ENCODE measurements at regions not wholly inside any gene's neighbourhood (a gene's known extent, or its start where the extent isn't known, plus 50 kb on each side); places are given as distances from the start of the nearest gene placed in this dataset.

GRCh38 chr16:48487287-48487686 is 102.1 kb upstream of the SIAH1 start:
- no peak for DNase-seq

DNA sequence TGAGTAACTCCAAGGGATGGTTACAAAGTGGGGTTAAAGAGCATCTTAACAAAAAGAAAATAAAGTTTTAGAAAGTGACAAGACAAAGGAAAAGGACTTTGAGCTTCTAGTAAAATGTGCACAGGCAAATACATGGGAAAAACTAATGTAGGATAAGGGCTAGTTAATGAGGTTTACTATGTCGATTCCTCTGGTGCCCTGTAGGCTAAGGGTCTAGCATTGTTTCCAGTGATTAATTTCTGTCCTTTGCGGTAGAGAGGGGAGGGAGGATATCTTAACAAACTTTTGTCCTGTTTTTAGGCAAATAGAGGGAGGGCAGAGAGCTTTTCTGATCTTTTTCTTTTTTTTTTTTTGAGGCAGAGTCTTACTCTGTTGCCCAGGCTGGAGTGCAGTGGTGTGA is 96.6 kb upstream of the SIAH1 start:
- no peak for DNase-seq

GRCh38 chr16:48481211-48481610 is 96.0 kb upstream of the SIAH1 start:
- DNase-seq: no peak

DNA sequence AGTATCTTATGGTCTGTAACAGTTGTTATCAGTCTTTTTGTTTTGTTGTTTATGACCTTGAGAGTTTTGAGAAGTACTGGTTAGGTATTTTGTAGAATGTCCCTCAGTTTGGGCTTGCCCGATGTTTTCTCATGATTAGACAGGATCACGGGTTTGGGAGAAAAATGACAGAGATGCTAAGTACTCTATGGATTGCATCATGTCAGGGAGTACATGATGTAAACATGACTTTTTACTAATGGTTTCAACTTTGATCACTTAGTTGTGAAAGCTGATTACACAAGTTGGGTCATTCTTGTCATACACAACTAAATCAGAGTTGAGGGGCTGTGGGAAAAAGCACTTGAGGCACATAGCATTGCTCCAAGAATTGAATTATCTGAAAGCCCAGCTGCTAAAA is 94.7 kb upstream of the SIAH1 start:
- DNase-seq: no peak

DNA sequence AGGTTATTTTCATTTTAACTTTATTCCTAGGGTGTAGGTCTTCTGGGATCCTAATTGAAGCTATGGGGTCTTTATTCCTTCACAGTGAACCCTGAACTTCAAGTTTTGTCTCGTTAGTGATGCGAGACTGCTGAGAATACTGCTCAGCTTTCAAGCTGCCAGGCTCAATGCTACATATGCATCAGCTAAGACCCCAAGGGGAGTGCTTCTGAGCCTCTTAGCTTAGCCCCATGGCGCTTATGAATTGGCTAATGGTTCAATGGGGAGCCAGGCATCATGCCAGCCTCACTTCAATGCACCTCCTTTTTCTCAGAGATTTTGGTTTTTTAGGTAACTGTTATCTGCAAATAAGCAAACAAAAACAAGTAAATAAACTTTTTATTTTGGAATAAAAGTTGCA is 94.1 kb upstream of the SIAH1 start:
- no peak for DNase-seq

DNA sequence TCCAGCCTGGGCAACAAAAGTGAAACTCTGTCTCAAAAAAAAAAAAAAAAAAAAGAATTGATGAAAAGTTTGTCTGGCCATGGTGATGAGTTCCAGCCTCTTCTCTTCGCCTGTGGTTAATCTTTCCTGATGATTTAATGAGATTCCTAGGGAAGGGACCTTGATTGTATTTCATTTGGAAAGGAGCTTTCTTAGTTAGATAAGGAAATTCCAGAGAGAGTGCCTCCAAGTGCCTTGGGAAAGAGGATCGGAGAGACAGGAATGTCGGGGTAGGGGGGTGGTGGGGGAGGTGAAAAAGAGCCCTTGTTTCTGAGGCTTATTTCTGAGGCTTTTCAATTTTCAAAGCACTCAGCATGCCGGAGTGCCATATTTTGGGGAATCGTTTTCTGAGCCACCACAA is 93.2 kb upstream of the SIAH1 start:
- no peak for DNase-seq

- no peak for DNase-seq
Measured at GRCh38 chr16:48471435-48471834, 86.2 kb upstream of the SIAH1 start.

DNA sequence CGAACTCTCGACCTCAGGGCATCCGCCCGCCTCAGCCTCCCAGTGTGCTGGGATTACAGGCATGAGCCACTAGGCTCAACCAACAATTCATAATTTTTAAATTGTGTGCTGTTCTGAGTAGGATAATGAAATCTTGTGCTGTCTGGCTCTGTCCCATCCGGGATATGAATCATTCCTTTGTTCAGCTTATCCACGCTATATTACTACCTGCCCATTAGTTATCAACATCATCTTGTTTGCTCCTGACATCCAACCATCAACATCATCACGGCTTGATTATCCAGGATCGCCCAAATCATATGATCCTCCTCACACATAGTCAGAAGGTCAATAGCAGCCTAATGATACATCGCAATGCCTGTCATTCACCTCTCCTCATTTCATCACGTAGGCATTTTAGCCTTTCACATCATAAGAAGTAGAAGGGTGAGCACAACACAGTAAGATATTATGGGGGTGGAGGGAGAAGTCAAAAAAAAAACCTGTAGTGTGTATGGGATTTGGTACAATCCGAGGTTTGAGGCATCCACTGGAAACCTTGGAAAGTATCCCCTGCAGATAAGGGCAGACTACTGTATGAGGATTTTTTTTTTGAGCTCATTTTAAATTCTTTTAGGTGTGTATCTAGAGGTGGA is 77.0 kb upstream of the SIAH1 start:
- no peak for DNase-seq

- no peak for DNase-seq
Measured at GRCh38 chr16:48459167-48459566, 74.0 kb upstream of the SIAH1 start.

DNA sequence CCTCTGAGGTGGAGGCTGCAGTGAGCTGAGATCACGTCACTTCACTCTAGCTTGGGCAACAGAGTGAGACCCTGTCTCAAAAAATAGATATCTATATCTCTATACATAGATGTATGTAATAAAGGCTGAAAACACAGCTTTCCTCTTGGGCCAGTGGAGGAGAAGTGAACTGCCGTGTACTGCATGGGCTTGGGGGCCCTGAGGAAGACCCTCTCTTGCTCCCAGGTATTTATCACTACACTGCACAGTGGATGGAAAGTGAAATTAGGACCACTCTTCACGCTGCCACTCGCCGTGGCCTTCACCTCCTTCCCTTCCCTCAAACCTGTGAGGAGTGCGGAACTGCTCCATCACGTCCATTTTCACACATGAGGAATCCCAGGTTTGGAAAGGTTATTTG is 68.8 kb upstream of the SIAH1 start:
- no peak for DNase-seq

DNA sequence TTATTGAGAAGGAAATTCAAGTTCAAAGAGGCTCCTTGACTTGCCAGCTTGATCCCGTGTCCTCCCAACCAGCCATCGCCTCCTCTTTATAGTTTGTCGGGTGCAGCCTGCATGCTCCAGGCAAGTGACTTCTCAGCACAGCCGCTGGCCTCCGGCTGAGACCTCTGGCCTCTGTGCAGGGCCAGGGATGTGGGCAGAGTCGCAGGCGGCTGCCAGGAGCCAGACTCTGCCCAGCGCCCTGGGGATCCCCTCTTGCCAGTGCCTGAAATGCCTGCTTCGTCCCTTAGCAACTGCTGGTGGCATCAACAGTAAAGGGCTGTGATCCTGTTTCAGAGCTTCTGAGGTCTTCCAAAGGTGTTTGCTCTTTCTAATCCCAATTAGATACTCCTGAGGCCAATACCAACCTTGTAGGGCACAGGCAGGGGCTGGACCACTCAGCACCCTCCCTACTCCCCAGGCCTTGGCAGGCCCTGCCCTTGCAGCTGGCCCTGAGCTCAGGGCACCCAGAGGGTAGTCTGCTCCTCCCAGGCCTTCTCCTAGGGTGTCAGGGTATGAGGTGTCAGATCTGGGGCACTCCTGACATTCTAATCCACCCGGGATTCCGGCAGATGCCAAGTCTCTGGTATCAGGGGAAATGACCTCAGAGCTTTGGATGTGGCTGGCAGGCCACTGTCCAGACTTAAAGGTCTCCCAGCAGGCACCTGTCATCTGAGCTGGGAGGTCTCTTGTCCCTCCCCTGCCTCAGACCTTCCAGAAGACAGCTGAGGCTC is 68.0 kb upstream of the SIAH1 start:
- no peak for DNase-seq

DNA sequence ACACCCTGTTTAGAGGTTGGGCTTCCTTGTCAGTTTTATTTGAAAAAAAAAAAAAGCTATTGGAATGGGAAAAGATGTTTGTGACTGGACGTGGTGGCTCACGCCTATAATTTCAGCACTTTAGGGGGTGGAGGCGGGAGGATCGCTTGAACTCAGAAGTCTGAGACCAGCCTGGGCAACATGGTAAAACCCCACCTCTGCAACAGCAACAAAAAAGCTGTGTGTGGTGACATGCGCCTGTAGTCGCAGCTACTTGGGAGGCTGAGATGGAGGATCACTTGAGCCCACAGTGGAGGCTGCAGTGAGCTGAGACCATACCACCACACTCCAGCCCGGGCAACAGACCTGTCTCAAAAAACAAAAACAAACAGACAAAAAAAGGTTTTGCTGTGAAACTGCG is 66.1 kb upstream of the SIAH1 start:
- no peak for DNase-seq

DNA sequence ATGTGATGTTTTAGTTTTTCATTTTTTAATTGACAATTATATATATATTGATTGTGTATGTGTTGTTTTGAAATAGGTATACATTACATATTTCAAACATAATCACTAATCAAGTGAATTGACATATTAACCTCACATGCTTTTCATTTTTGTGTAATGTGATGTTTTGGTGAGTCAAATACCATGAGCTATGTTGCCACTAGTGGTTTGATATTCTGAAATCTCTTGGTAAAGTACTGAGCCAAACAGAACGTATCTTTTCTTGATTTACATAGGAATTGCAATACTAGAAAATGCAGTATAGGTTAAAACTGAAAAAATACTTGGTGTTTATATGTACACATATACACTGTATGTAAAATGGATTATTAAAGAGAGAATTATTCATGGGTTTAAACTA is 65.2 kb upstream of the SIAH1 start:
- no peak for DNase-seq

GRCh38 chr16:48448841-48449481 is 63.7 kb upstream of the SIAH1 start:
- no peak for DNase-seq

- no peak for DNase-seq
Measured at GRCh38 chr16:48447940-48448536, 62.8 kb upstream of the SIAH1 start.

- DNase-seq: no peak
Measured at GRCh38 chr16:48447428-48447827, 62.2 kb upstream of the SIAH1 start.

DNA sequence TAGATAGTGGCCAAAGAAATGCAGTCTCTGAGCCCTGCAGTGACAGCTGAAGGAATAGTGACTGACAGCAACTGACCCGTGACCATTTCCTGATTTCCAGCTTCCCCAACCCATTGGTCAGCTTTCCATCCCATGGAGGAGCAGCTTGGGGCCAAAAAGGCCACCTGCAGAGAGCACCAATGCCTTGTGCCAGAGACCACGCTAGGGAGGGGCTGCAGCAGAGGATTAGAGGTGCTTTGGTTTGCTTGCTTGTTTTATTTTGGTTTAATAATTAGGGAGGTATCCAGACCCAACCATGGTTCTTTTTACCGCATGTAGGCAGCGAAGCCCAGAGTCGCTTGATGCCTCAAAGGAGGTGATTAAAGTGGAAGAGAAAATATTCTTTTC is 61.3 kb upstream of the SIAH1 start:
- no peak for DNase-seq

- no peak for DNase-seq
Measured at GRCh38 chr16:48445782-48446533, 60.7 kb upstream of the SIAH1 start.

GRCh38 chr16:48444574-48444973 is 59.4 kb upstream of the SIAH1 start:
- DNase-seq: no peak

GRCh38 chr16:48442379-48442778 is 57.2 kb upstream of the SIAH1 start:
- no peak for DNase-seq

- peak; percentile 79 for DNase-seq
Measured at GRCh38 chr16:48441863-48442279, 56.7 kb upstream of the SIAH1 start.

DNA sequence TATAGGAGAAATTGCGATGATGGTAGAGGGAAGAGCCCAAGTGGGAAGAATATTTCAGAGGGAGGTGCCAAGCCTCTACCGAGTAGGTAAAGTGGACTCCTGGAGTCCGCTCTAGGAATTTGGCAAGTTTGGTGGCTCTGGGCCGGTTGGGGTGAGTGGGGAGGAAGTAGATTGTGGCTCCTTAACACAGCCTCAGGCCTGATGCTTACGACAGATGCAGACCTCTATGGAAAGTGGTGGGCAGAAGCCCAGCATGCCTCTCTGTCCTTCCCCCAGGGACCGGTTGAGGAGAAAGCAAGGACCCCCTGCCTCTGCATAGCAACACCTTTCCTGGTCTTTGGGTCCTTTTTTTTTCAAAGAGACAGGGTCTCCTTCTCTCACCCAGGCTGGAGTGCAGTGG is 55.9 kb upstream of the SIAH1 start:
- no peak for DNase-seq

DNA sequence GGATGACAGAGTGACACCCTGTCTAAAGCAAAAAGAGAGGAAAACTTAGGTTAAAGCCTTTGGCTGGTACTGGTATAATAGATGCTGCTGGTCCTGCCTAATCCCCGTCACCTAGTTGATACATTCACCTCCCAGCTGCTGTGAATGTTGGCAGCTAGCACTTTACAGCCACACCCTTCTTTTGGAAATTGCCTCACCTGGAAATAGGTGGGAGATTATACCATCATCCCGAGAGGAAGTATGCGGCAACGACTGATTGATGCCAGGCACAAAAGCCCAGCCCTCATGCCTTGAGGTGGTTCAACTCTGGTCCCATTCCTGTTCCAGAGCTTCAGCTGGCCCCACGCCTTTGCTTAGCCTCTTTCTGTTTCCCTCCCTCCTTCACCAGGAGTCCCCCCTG is 53.2 kb upstream of the SIAH1 start:
- no peak for DNase-seq
